K562 (cell line): ENCODE measurements at regions not wholly inside any gene's neighbourhood (a gene's known extent, or its start where the extent isn't known, plus 50 kb on each side); places are given as distances from the start of the nearest gene placed in this dataset.

Source experiments
- BCL6 ChIP-seq: fragments of 250-450 bp; sonication (Bioruptor Pico); IDR thresholded peaks from 2 replicates; pipeline ENCODE4 v1.4.0; 2020
- CEBPG ChIP-seq, 3 experiments: fragments of 200-800 bp in 1 of 3; sonication (Bioruptor generic) in 1 of 3; sonication (generic) in 1 of 3; formaldehyde crosslinking in 1 of 3; IDR thresholded peaks in 2 of 3; conservative IDR thresholded peaks in 1 of 3; 2 replicates each; pipeline versions ENCODE4 v1.6.1 to v1.8.0; 2016 to 2022; ENCODE audit warnings: missing compliant biosample characterization in 2 of 3, missing genetic modification characterization in 2 of 3, mild to moderate bottlenecking in 1 of 3, missing genetic modification reagents in 1 of 3
- GATAD2B ChIP-seq: fragments of 450-650 bp; IDR thresholded peaks from 2 replicates; pipeline ENCODE4 v1.6.1; 2017; ENCODE audit warnings: mild to moderate bottlenecking, borderline replicate concordance
- GMEB1 ChIP-seq: fragments of 250-450 bp; sonication (Bioruptor Pico); IDR thresholded peaks from 2 replicates; pipeline ENCODE4 v1.4.0; 2020; ENCODE audit warnings: mild to moderate bottlenecking
- KLF6 ChIP-seq: fragments of 250-450 bp; sonication (Bioruptor Pico); IDR thresholded peaks from 2 replicates; pipeline ENCODE4 v1.4.0; 2020; ENCODE audit warnings: mild to moderate bottlenecking, moderate library complexity, borderline replicate concordance
- NCOA2 ChIP-seq, 2 experiments: fragments of 450-650 bp; IDR thresholded peaks; 2 replicates each; pipeline ENCODE4 v1.6.1; 2018; ENCODE audit warnings: mild to moderate bottlenecking in 2 of 2, moderate library complexity in 1 of 2; ENCODE audit not compliant: partially characterized antibody in 2 of 2
- NR1H2 ChIP-seq: sonication (generic); formaldehyde crosslinking; IDR thresholded peaks from 2 replicates; pipeline ENCODE4 v1.4.0; 2020; ENCODE audit warnings: mild to moderate bottlenecking, missing genetic modification reagents
- PBX2 ChIP-seq, 2 experiments: IDR thresholded peaks in 1 of 2; conservative IDR thresholded peaks in 1 of 2; 2 replicates each; pipeline ENCODE4 v1.6.1; 2016; ENCODE audit warnings: low read depth in 2 of 2, mild to moderate bottlenecking in 1 of 2, missing compliant biosample characterization in 1 of 2, missing genetic modification characterization in 1 of 2, moderate library complexity in 1 of 2
- PHF21A ChIP-seq: fragments of 450-650 bp; IDR thresholded peaks from 2 replicates; pipeline ENCODE4 v1.6.1; 2017; ENCODE audit warnings: low read depth, borderline replicate concordance
- POLR3G ChIP-seq: IDR thresholded peaks from 2 replicates; pipeline ENCODE4 v1.6.1; 2011; ENCODE audit not compliant: insufficient read length, insufficient replicate concordance; ENCODE audit errors: extremely low read depth
- PPARD ChIP-seq: fragments of 250-450 bp; sonication (Bioruptor Pico); IDR thresholded peaks from 2 replicates; pipeline ENCODE4 v1.8.0; 2022; ENCODE audit warnings: inconsistent platforms, mild to moderate bottlenecking, moderate library complexity
- RBBP5 ChIP-seq: fragments of 200-600 bp; sonication (generic); IDR thresholded peaks from 2 replicates; pipeline ENCODE4 v1.6.1; 2012; ENCODE audit warnings: borderline replicate concordance, mild to moderate bottlenecking, low read length, control low read depth, inconsistent platforms; ENCODE audit not compliant: insufficient read depth, poor library complexity, severe bottlenecking
- SIRT6 ChIP-seq: IDR thresholded peaks from one replicate; pipeline ENCODE4 v1.6.1; 2012; ENCODE audit warnings: low read depth, mild to moderate bottlenecking, control low read depth, inconsistent platforms, low read length, moderate library complexity
- ZKSCAN3 ChIP-seq: fragments of 250-450 bp; sonication (Bioruptor Pico); IDR thresholded peaks from 2 replicates; pipeline ENCODE4 v1.4.0; 2020
- ZNF124 ChIP-seq: sonication (generic); formaldehyde crosslinking; IDR thresholded peaks from 2 replicates; pipeline ENCODE4 v1.8.1; 2022; ENCODE audit warnings: missing genetic modification reagents
- ZNF143 ChIP-seq: sonication (generic); formaldehyde crosslinking; IDR thresholded peaks from 2 replicates; pipeline ENCODE4 v1.9.0; 2022; ENCODE audit warnings: mild to moderate bottlenecking, missing genetic modification reagents
- ZNF354B ChIP-seq: fragments of 250-450 bp; sonication (Bioruptor Pico); IDR thresholded peaks from 2 replicates; pipeline ENCODE4 v1.4.0; 2020
- ZNF444 ChIP-seq: fragments of 250-450 bp; sonication (Bioruptor Pico); IDR thresholded peaks from 2 replicates; pipeline ENCODE4 v1.4.0; 2020; ENCODE audit warnings: mild to moderate bottlenecking, moderate library complexity
- ZZZ3 ChIP-seq: fragments of 450-650 bp; IDR thresholded peaks from 2 replicates; pipeline ENCODE4 v1.6.1; 2016; ENCODE audit warnings: antibody characterized with exemption, mild to moderate bottlenecking, moderate library complexity
- TF ChIP-seq, protein P1 (sequence below), 3 experiments: IDR thresholded peaks in 2 of 3; conservative IDR thresholded peaks in 1 of 3; 2 replicates each; pipeline ENCODE4 v1.5.1; 2011 to 2012; ENCODE audit warnings: low read length in 3 of 3, mild to moderate bottlenecking in 3 of 3, control low read depth in 2 of 3, improper control_type of control experiment in 1 of 3, inconsistent platforms in 1 of 3, low read depth in 1 of 3, mixed read lengths in 1 of 3, moderate library complexity in 1 of 3; ENCODE audit not compliant: insufficient read depth in 2 of 3
- TF ChIP-seq, protein P2 (sequence below): fragments of 200-800 bp; sonication (Bioruptor generic); IDR thresholded peaks from 2 replicates; pipeline ENCODE4 v1.6.1; 2017; ENCODE audit warnings: missing genetic modification characterization, missing compliant biosample characterization

DNA sequence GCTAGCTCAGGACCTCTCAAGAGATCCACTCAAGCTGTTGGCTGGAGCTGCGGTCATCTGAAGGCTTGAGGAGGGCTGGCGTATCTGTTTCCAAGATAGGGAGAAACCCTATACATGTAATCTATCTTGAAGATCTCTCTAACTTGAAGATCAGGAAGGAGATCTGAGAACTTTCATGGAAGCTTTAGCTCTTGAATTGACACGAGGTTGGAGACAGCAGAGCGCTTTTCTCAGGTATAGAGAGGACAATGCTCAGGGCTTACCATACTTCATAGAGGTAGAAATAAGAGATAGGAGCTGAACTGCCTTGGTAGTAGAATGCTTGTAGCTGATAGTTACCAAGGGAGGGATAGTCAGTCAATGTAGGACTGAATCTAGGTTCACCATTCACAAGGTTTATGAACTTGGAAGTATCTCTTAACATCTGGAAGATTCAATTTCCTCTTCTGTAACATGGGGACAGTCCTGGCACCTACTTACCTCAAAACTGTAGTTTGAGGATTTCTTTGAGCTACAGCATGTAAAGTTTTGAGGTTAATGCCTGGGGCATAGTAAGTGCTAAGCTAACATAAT is 267.0 kb upstream of the MAF start (continued):
- TF ChIP-seq, protein P1, sequence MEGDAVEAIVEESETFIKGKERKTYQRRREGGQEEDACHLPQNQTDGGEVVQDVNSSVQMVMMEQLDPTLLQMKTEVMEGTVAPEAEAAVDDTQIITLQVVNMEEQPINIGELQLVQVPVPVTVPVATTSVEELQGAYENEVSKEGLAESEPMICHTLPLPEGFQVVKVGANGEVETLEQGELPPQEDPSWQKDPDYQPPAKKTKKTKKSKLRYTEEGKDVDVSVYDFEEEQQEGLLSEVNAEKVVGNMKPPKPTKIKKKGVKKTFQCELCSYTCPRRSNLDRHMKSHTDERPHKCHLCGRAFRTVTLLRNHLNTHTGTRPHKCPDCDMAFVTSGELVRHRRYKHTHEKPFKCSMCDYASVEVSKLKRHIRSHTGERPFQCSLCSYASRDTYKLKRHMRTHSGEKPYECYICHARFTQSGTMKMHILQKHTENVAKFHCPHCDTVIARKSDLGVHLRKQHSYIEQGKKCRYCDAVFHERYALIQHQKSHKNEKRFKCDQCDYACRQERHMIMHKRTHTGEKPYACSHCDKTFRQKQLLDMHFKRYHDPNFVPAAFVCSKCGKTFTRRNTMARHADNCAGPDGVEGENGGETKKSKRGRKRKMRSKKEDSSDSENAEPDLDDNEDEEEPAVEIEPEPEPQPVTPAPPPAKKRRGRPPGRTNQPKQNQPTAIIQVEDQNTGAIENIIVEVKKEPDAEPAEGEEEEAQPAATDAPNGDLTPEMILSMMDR (IDR thresholded peaks at IDR 0.05 in 2 of 3, conservative IDR thresholded peaks at IDR 0.05 in 1 of 3; ENCODE audit: insufficient read depth in 2 of 3, low read depth in 1 of 3, low read length in 3 of 3), result no peak
- TF ChIP-seq ZNF124 (CRISPR knock-in tag) (no peak), PPARD (CRISPR knock-in tag) (no peak), ZNF354B (CRISPR knock-in tag) (no peak), POLR3G (no peak), KLF6 (CRISPR knock-in tag) (peak; percentile 74; the same call in 1 of the 2 replicates), BCL6 (no peak), ZNF143 (CRISPR knock-in tag) (no peak), SIRT6 (no peak), NR1H2 (no peak), RBBP5 (no peak), ZKSCAN3 (CRISPR knock-in tag) (no peak), PHF21A (no peak), ZNF444 (peak; percentile 53; the same call in 1 of the 2 replicates), PBX2 (CRISPR knock-in tag; IDR thresholded peaks at IDR 0.05; ENCODE audit: low read depth) (no peak), PBX2 (tag; conservative IDR thresholded peaks at IDR 0.05; ENCODE audit: low read depth) (no peak), GATAD2B (no peak), ZZZ3 (no peak), NCOA2 (IDR thresholded peaks at IDR 0.05; ENCODE audit: partially characterized antibody in 2 of 2) (no peak), CEBPG (CRISPR knock-in tag; IDR thresholded peaks at IDR 0.05) (no peak), CEBPG (tag; conservative IDR thresholded peaks at IDR 0.05 in 1 of 2, IDR thresholded peaks at IDR 0.05 in 1 of 2) (no peak), GMEB1 (CRISPR knock-in tag) (peak; percentile 32; the same call in 1 of the 2 replicates)
- TF ChIP-seq, protein P2, sequence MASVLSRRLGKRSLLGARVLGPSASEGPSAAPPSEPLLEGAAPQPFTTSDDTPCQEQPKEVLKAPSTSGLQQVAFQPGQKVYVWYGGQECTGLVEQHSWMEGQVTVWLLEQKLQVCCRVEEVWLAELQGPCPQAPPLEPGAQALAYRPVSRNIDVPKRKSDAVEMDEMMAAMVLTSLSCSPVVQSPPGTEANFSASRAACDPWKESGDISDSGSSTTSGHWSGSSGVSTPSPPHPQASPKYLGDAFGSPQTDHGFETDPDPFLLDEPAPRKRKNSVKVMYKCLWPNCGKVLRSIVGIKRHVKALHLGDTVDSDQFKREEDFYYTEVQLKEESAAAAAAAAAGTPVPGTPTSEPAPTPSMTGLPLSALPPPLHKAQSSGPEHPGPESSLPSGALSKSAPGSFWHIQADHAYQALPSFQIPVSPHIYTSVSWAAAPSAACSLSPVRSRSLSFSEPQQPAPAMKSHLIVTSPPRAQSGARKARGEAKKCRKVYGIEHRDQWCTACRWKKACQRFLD (CRISPR knock-in tag), result peak; percentile 76
